ENCODE measurements at regions not wholly inside any gene's neighbourhood (a gene's known extent, or its start where the extent isn't known, plus 50 kb on each side); places are given as distances from the start of the nearest gene placed in this dataset.

- H3K9me2 ChIP-seq (ENCODE audit: insufficient read depth), result 0 out of 2 replicates have a peak, but pooled peaks cover 4% of the 10 kb centered on the region
- peaks cover 6% of the 10 kb centered on the region; the same call in 1 of the 3 replicates for H3K9me3 Mint-ChIP-seq
- DNase-seq (ENCODE audit: low spot score) (no peak), ATAC-seq (no peak)
- H3K4me3 Mint-ChIP-seq, result no peak overlapping the region
- H3K27me3 ChIP-seq (ENCODE audit: insufficient read depth), result no peaks in the 10 kb centered on the region
- H4K20me1 ChIP-seq (replicated peaks; ENCODE audit: insufficient read depth), result no peaks in the 10 kb centered on the region
- H3K36me3 ChIP-seq (ENCODE audit: insufficient read depth), result no peaks in the 10 kb centered on the region
- no peak overlapping the region for H2AFZ ChIP-seq
- H3K4me1 Mint-ChIP-seq, result peaks cover 7% of the 10 kb centered on the region
- H3K4me1 ChIP-seq (ENCODE audit: insufficient read depth), result no peaks in the 10 kb centered on the region
- peaks cover 4% of the 10 kb centered on the region; the same call in 2 of the 3 replicates for H3K36me3 Mint-ChIP-seq (ENCODE audit: low read depth)
- H3K4me3 ChIP-seq, result no peak overlapping the region
- H3K4me2 ChIP-seq, result no peak overlapping the region
- H3K79me2 ChIP-seq (replicated peaks; ENCODE audit: insufficient read depth), result no peaks in the 10 kb centered on the region
- H3K27ac ChIP-seq (ENCODE audit: low read depth), result no peak overlapping the region
- H3K27me3 Mint-ChIP-seq (ENCODE audit: insufficient read depth, low read depth, poor library complexity), result peaks cover 6% of the 10 kb centered on the region
- no peaks in the 10 kb centered on the region for H3F3A ChIP-seq (replicated peaks; ENCODE audit: low read depth)
- TF ChIP-seq JUNB (IDR thresholded peaks at IDR 0.05; ENCODE audit: unreplicated experiment), result no peak
- TF ChIP-seq EZH2 (IDR thresholded peaks at IDR 0.05; ENCODE audit: low read depth, unreplicated experiment), result no peak
- TF ChIP-seq ZNF114 (CRISPR knock-in tag; IDR thresholded peaks at IDR 0.05), result no peak
- TF ChIP-seq CTCF (conservative IDR thresholded peaks at IDR 0.05; ENCODE audit: low read depth in 2 of 2), result no peak
- no peak for TF ChIP-seq ETS1 (IDR thresholded peaks at IDR 0.05)
- TF ChIP-seq STAT1 (IDR thresholded peaks at IDR 0.05; ENCODE audit: unreplicated experiment), result no peak
- TF ChIP-seq REST (IDR thresholded peaks at IDR 0.05; ENCODE audit: unreplicated experiment), result no peak
- no peak for TF ChIP-seq POLR2AphosphoS5 (IDR thresholded peaks at IDR 0.05; ENCODE audit: low read depth)
- no peak for TF ChIP-seq NANOG (IDR thresholded peaks at IDR 0.05; ENCODE audit: borderline replicate concordance)
- TF ChIP-seq CREB1 (CRISPR knock-in tag; IDR thresholded peaks at IDR 0.05; ENCODE audit: low read depth), result no peak
- TF ChIP-seq ZNF462 (CRISPR knock-in tag; IDR thresholded peaks at IDR 0.05), result no peak
- TF ChIP-seq ZNF331 (CRISPR knock-in tag; IDR thresholded peaks at IDR 0.05; ENCODE audit: low read depth), result no peak
- TF ChIP-seq EZH2phosphoT487 (IDR thresholded peaks at IDR 0.05; ENCODE audit: unreplicated experiment), result no peak
- H3K27ac Mint-ChIP-seq, result no peak overlapping the region; the same call in 1 of the 2 replicates
These were observed 397.1 kb downstream of the KCNJ3 start for GRCh38 chr2:155095613-155096012.

Data from GM23338 (cell line).